OCI-LY1 (cell line): ENCODE measurements at regions not wholly inside any gene's neighbourhood (a gene's known extent, or its start where the extent isn't known, plus 50 kb on each side); places are given as distances from the start of the nearest gene placed in this dataset.

Experiments
- H2AFZ ChIP-seq: fragments of 200-600 bp; sonication (generic), shearing (Covaris generic); 2 replicates; pipeline ENCODE4 v1.6.0; 2014; ENCODE audit warnings: antibody characterized with exemption, mild to moderate bottlenecking, low read length
- H3F3A ChIP-seq: fragments of 200-600 bp; sonication (generic), shearing (Covaris generic); 2 replicates; pipeline ENCODE4 v1.6.0; 2014; ENCODE audit warnings: mild to moderate bottlenecking, antibody characterized with exemption, low read length, moderate library complexity; ENCODE audit not compliant: insufficient read depth
- H3K27ac ChIP-seq: fragments of 200-600 bp; sonication (generic); 2 replicates; pipeline ENCODE4 v1.5.1; 2014; ENCODE audit warnings: low read length, mixed run types, mild to moderate bottlenecking, low read depth; ENCODE audit not compliant: poor library complexity, severe bottlenecking
- H3K27me3 ChIP-seq: fragments of 200-600 bp; sonication (generic); 2 replicates; pipeline ENCODE4 v1.6.0; 2014; ENCODE audit warnings: antibody characterized with exemption, mild to moderate bottlenecking, low read length, moderate library complexity; ENCODE audit not compliant: insufficient read depth
- H3K36me3 ChIP-seq: fragments of 200-600 bp; sonication (generic); 2 replicates; pipeline ENCODE4 v1.6.1; 2014; ENCODE audit warnings: mild to moderate bottlenecking, antibody characterized with exemption, low read length, moderate library complexity, mixed read lengths; ENCODE audit not compliant: insufficient read depth
- H3K4me1 ChIP-seq: fragments of 200-600 bp; sonication (generic); 2 replicates; pipeline ENCODE4 v1.5.1; 2014; ENCODE audit warnings: mild to moderate bottlenecking, low read length, moderate library complexity; ENCODE audit not compliant: insufficient read depth, severe bottlenecking
- H3K4me2 ChIP-seq: fragments of 200-600 bp; sonication (generic), shearing (Covaris generic); 2 replicates; pipeline ENCODE4 v1.6.1; 2014; ENCODE audit warnings: low read length
- H3K4me3 ChIP-seq: fragments of 200-600 bp; sonication (generic); 2 replicates; pipeline ENCODE4 v1.5.1; 2014; ENCODE audit warnings: low read length, low read depth, mild to moderate bottlenecking, mixed read lengths; ENCODE audit not compliant: poor library complexity, severe bottlenecking
- H3K79me2 ChIP-seq: fragments of 200-600 bp; shearing (Covaris generic); 2 replicates; pipeline ENCODE4 v1.6.1; 2016; ENCODE audit warnings: mixed run types, low read length, mixed read lengths; ENCODE audit not compliant: insufficient read depth
- H3K9ac ChIP-seq: fragments of 200-600 bp; sonication (generic), shearing (Covaris generic); 2 replicates; pipeline ENCODE4 v1.6.1; 2014; ENCODE audit warnings: mild to moderate bottlenecking, low read length, mixed read lengths
- H3K9me2 ChIP-seq: fragments of 200-600 bp; sonication (generic), shearing (Covaris generic); 2 replicates; pipeline ENCODE4 v1.6.1; 2014; ENCODE audit warnings: low read depth, mild to moderate bottlenecking, low read length, mixed read lengths
- H3K9me3 ChIP-seq: fragments of 200-600 bp; shearing (Covaris generic); 2 replicates; pipeline ENCODE4 v1.6.1; 2014; ENCODE audit warnings: low read length, mixed read lengths
- H4K20me1 ChIP-seq: fragments of 200-600 bp; sonication (generic), shearing (Covaris generic); 2 replicates; pipeline ENCODE4 v1.6.0; 2016; ENCODE audit warnings: mild to moderate bottlenecking, low read length; ENCODE audit not compliant: insufficient read depth
- CTCF ChIP-seq: fragments of 200-600 bp; sonication (generic), shearing (Covaris generic); IDR thresholded peaks from 2 replicates; pipeline ENCODE4 v1.5.1; 2017; ENCODE audit warnings: mild to moderate bottlenecking, antibody characterized with exemption, low read length, moderate library complexity, mixed read lengths
- EZH2 ChIP-seq: fragments of 200-600 bp; sonication (generic), shearing (Covaris generic); IDR thresholded peaks from 2 replicates; pipeline ENCODE4 v1.8.0; 2017; ENCODE audit warnings: borderline replicate concordance, mixed run types, mild to moderate bottlenecking, antibody characterized with exemption, low read length, moderate library complexity, mixed read lengths

DNA sequence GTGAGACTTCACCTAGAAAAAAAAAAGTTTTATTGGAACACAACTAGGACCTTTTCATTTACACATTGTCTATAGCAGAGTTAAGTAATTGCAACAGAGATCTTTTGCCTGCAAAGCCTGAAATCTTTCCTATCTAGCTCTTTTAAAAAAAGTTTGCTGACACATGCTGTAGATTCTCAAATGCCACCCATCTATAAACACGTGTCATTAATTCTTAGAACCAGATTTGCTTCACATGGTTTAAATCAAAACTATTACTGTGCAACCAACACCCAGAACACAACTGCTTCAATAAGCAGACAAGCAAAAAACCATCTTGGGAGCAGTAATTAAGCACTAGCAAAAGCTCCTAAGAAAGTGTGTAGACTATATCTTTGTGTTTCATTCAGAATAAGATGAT is 55.0 kb downstream of the OXSM start:
- H3K27me3 ChIP-seq, result no peaks in the 10 kb centered on the region
- H3K9ac ChIP-seq, result no peak overlapping the region
- H2AFZ ChIP-seq, result no peak overlapping the region
- no peaks in the 10 kb centered on the region for H3K4me1 ChIP-seq
- TF ChIP-seq EZH2, result no peak
- TF ChIP-seq CTCF, result no peak
- H3K27ac ChIP-seq, result no peak overlapping the region
- no peaks in the 10 kb centered on the region for H3K9me3 ChIP-seq
- no peak overlapping the region for H3K4me3 ChIP-seq
- H3K36me3 ChIP-seq, result no peaks in the 10 kb centered on the region
- no peaks in the 10 kb centered on the region for H3F3A ChIP-seq
- H3K9me2 ChIP-seq, result no peaks in the 10 kb centered on the region
- H4K20me1 ChIP-seq, result no peaks in the 10 kb centered on the region
- H3K79me2 ChIP-seq, result no peaks in the 10 kb centered on the region
- H3K4me2 ChIP-seq, result no peak overlapping the region

GRCh38 chr3:25846282-25846681 is 56.4 kb downstream of the OXSM start:
- H3K4me1 ChIP-seq, result no peaks in the 10 kb centered on the region
- H3K9ac ChIP-seq, result no peak overlapping the region
- no peaks in the 10 kb centered on the region for H4K20me1 ChIP-seq
- H2AFZ ChIP-seq, result no peak overlapping the region
- no peaks in the 10 kb centered on the region for H3K9me3 ChIP-seq
- no peaks in the 10 kb centered on the region for H3K27me3 ChIP-seq
- no peaks in the 10 kb centered on the region for H3F3A ChIP-seq
- no peaks in the 10 kb centered on the region for H3K79me2 ChIP-seq
- H3K27ac ChIP-seq, result no peak overlapping the region
- no peaks in the 10 kb centered on the region for H3K36me3 ChIP-seq
- H3K9me2 ChIP-seq, result no peaks in the 10 kb centered on the region
- TF ChIP-seq EZH2 (no peak), CTCF (no peak)
- no peak overlapping the region for H3K4me2 ChIP-seq
- no peak overlapping the region for H3K4me3 ChIP-seq

GRCh38 chr3:25849091-25849490 is 59.2 kb downstream of the OXSM start:
- Histone ChIP-seq H3K9me2 (no peaks in the 10 kb centered on the region), H3K79me2 (no peaks in the 10 kb centered on the region), H2AFZ (no peak overlapping the region), H3K4me2 (no peak overlapping the region), H3K36me3 (no peaks in the 10 kb centered on the region), H3F3A (no peaks in the 10 kb centered on the region), H3K27ac (no peak overlapping the region), H3K27me3 (no peaks in the 10 kb centered on the region), H3K4me3 (no peak overlapping the region), H4K20me1 (no peaks in the 10 kb centered on the region), H3K9me3 (no peaks in the 10 kb centered on the region), H3K4me1 (no peaks in the 10 kb centered on the region), H3K9ac (no peak overlapping the region)
- TF ChIP-seq EZH2, result no peak
- TF ChIP-seq CTCF, result no peak
